AG04450 (cell line): ENCODE measurements at regions not wholly inside any gene's neighbourhood (a gene's known extent, or its start where the extent isn't known, plus 50 kb on each side); places are given as distances from the start of the nearest gene placed in this dataset.
"Not testable (repeated sequence)": the region's sequence is repeated elsewhere in the genome, so short reads cannot be mapped to it uniquely, and the experiment has no call there.

ENCODE experiments used
- CTCF ChIA-PET: fragments of 300-600, 350-600 bp; formaldehyde crosslinking; extraction: SDS; loops from one replicate; lab custom pipeline; 2022; ENCODE audit warnings: antibody characterized with exemption, inconsistent platforms; lab: Charles Lee
- POLR2A ChIA-PET: fragments of 350-600 bp; formaldehyde crosslinking; extraction: SDS; loops from one replicate; lab custom pipeline; 2021; ENCODE audit warnings: antibody characterized with exemption, inconsistent platforms; lab: Yijun Ruan, JAX
- DNase-seq: peaks from one replicate; pipeline ENCODE4 v3.0.0-alpha.2; 2011; ENCODE audit warnings: low read depth, low spot score
- H3K27ac ChIP-seq: one replicate; pipeline ENCODE4 v1.5.1; 2012; ENCODE audit warnings: low read depth, low read length, control low read depth
- H3K27me3 ChIP-seq: one replicate; pipeline ENCODE4 v1.6.0; 2012; ENCODE audit warnings: low read length; ENCODE audit not compliant: control insufficient read depth, insufficient read depth
- H3K4me3 ChIP-seq: 2 replicates; pipeline ENCODE4 v1.5.1; 2011; ENCODE audit warnings: mild to moderate bottlenecking, low read depth, low read length, control low read depth
- H3K9me3 ChIP-seq: 2 replicates; pipeline ENCODE4 v1.5.1; 2012; ENCODE audit warnings: low read length; ENCODE audit not compliant: control insufficient read depth, insufficient read depth
- TF ChIP-seq, protein P1 (sequence below): IDR thresholded peaks from 2 replicates; pipeline ENCODE4 v1.5.1; 2011; ENCODE audit warnings: low read depth, low read length, control low read depth, inconsistent platforms

- ChIA-PET CTCF (no interaction called here), POLR2A (no interaction called here)
- Histone ChIP-seq H3K27ac (no peak overlapping the region), H3K9me3 (peaks cover 16% of the 10 kb centered on the region), H3K27me3 (no peaks in the 10 kb centered on the region), H3K4me3 (no peak overlapping the region)
- TF ChIP-seq, protein P1, sequence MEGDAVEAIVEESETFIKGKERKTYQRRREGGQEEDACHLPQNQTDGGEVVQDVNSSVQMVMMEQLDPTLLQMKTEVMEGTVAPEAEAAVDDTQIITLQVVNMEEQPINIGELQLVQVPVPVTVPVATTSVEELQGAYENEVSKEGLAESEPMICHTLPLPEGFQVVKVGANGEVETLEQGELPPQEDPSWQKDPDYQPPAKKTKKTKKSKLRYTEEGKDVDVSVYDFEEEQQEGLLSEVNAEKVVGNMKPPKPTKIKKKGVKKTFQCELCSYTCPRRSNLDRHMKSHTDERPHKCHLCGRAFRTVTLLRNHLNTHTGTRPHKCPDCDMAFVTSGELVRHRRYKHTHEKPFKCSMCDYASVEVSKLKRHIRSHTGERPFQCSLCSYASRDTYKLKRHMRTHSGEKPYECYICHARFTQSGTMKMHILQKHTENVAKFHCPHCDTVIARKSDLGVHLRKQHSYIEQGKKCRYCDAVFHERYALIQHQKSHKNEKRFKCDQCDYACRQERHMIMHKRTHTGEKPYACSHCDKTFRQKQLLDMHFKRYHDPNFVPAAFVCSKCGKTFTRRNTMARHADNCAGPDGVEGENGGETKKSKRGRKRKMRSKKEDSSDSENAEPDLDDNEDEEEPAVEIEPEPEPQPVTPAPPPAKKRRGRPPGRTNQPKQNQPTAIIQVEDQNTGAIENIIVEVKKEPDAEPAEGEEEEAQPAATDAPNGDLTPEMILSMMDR: no peak
- DNase-seq: no peak
These were observed 314.5 kb downstream of the CYRIA start for GRCh38 chr2:16351137-16351536.

DNA sequence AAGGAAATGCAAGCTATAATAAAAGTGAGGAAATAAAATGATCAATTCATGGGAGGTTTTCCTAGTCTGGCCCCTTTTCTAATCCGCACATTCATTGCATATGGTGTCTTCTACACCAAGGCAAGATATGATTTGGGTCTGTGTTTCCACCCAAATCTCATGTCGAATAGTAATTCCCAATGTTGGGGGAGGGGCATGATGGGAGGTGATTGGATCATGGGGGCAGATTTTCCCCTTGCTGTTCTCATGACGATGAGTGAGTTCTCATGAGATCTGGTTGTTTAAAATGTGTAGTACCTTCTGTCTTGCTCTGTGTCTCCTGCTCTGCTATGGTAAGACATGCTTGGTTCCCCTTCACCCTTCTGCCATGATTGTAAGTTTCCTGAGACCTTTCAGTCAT is 315.4 kb downstream of the CYRIA start:
- TF ChIP-seq, protein P1: no peak
- Histone ChIP-seq H3K9me3 (peaks cover 16% of the 10 kb centered on the region), H3K27ac (no peak overlapping the region), H3K27me3 (no peaks in the 10 kb centered on the region), H3K4me3 (no peak overlapping the region)
- ChIA-PET POLR2A (no interaction called here), CTCF (no interaction called here)
- DNase-seq: no peak

GRCh38 chr2:16349811-16350210 is 315.8 kb downstream of the CYRIA start:
- no peak overlapping the region for H3K4me3 ChIP-seq
- POLR2A ChIA-PET: no interaction called here
- H3K27ac ChIP-seq: no peak overlapping the region
- CTCF ChIA-PET: no interaction called here
- no peak for DNase-seq
- no peaks in the 10 kb centered on the region for H3K27me3 ChIP-seq
- TF ChIP-seq, protein P1: no peak
- H3K9me3 ChIP-seq: peaks cover 17% of the 10 kb centered on the region

- ChIA-PET CTCF (no interaction called here), POLR2A (no interaction called here)
- no peak overlapping the region for H3K27ac ChIP-seq
- DNase-seq: no peak
- peaks cover 17% of the 10 kb centered on the region for H3K9me3 ChIP-seq
- no peak overlapping the region for H3K4me3 ChIP-seq
- H3K27me3 ChIP-seq: no peaks in the 10 kb centered on the region
- TF ChIP-seq, protein P1: no peak
These were observed 316.7 kb downstream of the CYRIA start for GRCh38 chr2:16348821-16349515.

DNA sequence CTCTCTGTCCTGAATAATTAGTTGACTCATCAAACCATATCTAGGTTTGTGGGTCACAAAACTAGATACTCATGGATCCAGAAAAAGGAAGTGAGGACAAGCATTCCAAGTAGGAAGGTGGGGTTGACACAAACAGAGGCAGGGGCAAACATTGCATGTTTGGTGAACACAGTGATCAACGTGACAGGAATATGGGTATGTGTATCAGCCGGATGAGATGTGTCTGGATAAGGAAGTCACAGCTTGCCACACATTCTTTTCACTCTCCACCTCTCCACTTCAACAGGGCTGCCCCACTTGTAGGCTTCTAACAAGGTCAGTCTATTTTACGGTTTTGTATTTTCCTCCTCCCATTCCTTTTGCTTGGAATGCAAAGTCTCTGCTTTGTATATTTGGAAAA is 319.0 kb downstream of the CYRIA start:
- no peak for DNase-seq
- Histone ChIP-seq H3K4me3 (no peak overlapping the region), H3K27me3 (no peaks in the 10 kb centered on the region), H3K27ac (no peak overlapping the region), H3K9me3 (peaks cover 15% of the 10 kb centered on the region)
- ChIA-PET POLR2A (no interaction called here), CTCF (no interaction called here)
- TF ChIP-seq, protein P1: no peak

- H3K27me3 ChIP-seq, CTCF ChIA-PET, H3K9me3 ChIP-seq, DNase-seq, H3K27ac ChIP-seq, H3K4me3 ChIP-seq, POLR2A ChIA-PET: not testable (repeated sequence)
These were observed 320.4 kb downstream of the CYRIA start for GRCh38 chr2:16345231-16345630.
